ENCODE measurements at regions not wholly inside any gene's neighbourhood (a gene's known extent, or its start where the extent isn't known, plus 50 kb on each side); places are given as distances from the start of the nearest gene placed in this dataset.
"Not testable (repeated sequence)": the region's sequence is repeated elsewhere in the genome, so short reads cannot be mapped to it uniquely, and the experiment has no call there.

DNA sequence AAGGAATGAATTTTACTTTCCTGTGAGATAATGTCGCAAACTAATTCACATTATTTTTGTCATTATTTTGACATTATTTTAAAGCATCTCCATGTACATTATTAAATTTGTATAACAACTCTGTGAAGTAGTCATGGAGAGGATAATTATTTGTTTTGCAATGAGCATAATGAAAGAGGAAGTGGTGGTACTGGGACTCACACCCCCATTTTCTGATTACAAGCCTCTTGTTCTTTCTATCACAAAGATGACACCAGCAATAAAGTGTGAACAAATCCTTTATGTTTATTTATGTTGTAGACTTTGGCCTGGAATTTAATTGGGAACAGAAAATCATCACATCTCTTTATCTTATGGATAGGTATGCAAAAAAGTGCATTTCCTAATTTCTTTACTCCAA is 522.6 kb downstream of the TMEM135 start:
- peaks cover 0 to 4% (median 0%) of the 10 kb centered on the region in 3 experiments; a peak in 1 of 7 replicates for H3K36me3 Mint-ChIP-seq (ENCODE audit: insufficient read depth in 1 of 3, low read depth in 3 of 3)
- no peak overlapping the region for H2BK5ac ChIP-seq (ENCODE audit: insufficient read length, low read length)
- H3K14ac ChIP-seq (ENCODE audit: insufficient read depth, low read length) = no peak overlapping the region
- no peak overlapping the region for H2BK12ac ChIP-seq (ENCODE audit: insufficient read length, low read depth, low read length)
- H3K79me2 ChIP-seq (ENCODE audit: insufficient read depth, low read length) = no peaks in the 10 kb centered on the region
- no peaks in the 10 kb centered on the region; the same call in 1 of the 2 replicates for H3K27me3 Mint-ChIP-seq (ENCODE audit: low read depth)
- no peaks in the 10 kb centered on the region; a peak in 2 of 5 replicates for H3K9me3 Mint-ChIP-seq
- H3T11ph ChIP-seq (ENCODE audit: low read length) = no peak overlapping the region
- no peaks in the 10 kb centered on the region for H4K20me1 ChIP-seq (ENCODE audit: control insufficient read depth, insufficient read depth, insufficient read length)
- no peak for TF ChIP-seq CTCF (conservative IDR thresholded peaks at IDR 0.05)
- no peak overlapping the region for H3K23ac ChIP-seq (ENCODE audit: insufficient read length, low read depth, low read length)
- no peak overlapping the region for H3K27ac ChIP-seq (ENCODE audit: insufficient read length, low read depth, low read length)
- no peak overlapping the region for H3K4me3 Mint-ChIP-seq
- no peak overlapping the region for H2BK20ac ChIP-seq (ENCODE audit: low read depth, low read length, poor library complexity, severe bottlenecking)
- no peaks in the 10 kb centered on the region for H3K4me1 ChIP-seq (ENCODE audit: insufficient read depth, low read length)
- H4K5ac ChIP-seq (ENCODE audit: insufficient read length, low read depth, low read length) = no peak overlapping the region
- H3K4me2 ChIP-seq (ENCODE audit: insufficient read depth, insufficient read length, low read length) = no peak overlapping the region
- WGBS (ENCODE audit: extremely low coverage, insufficient read length, low lambda C conversion rate) = no CpG with 5 or more reads among the region's 1 CpG
- no peak overlapping the region for H2BK120ac ChIP-seq (ENCODE audit: low read depth, low read length, poor library complexity, severe bottlenecking)
- H3K79me1 ChIP-seq (ENCODE audit: insufficient read depth, low read depth, low read length, poor library complexity, severe bottlenecking) = no peaks in the 10 kb centered on the region
- no peak overlapping the region for H3K18ac ChIP-seq (ENCODE audit: insufficient read length, low read depth, low read length)
- no peak overlapping the region for H3K4ac ChIP-seq (ENCODE audit: low read depth, low read length)
- no peaks in the 10 kb centered on the region for H3K23me2 ChIP-seq (ENCODE audit: insufficient read length, low read depth, low read length, poor library complexity, severe bottlenecking)
- no peak overlapping the region for H3K27ac Mint-ChIP-seq
- H4K8ac ChIP-seq (replicated peaks; ENCODE audit: insufficient read length, low read depth, low read length) = no peak overlapping the region
- no peak overlapping the region for H2AFZ ChIP-seq (ENCODE audit: low read length)
- peaks cover 7 to 8% of the 10 kb centered on the region in 2 experiments for H3K4me1 Mint-ChIP-seq
- no peak overlapping the region for H2AK5ac ChIP-seq (ENCODE audit: insufficient read length, low read length)
- H3K9me3 ChIP-seq (ENCODE audit: control insufficient read depth, low read depth, low read length) = no peaks in the 10 kb centered on the region
- H3K27me3 ChIP-seq (ENCODE audit: insufficient read depth, low read length) = no peaks in the 10 kb centered on the region
- no peak overlapping the region for H2BK15ac ChIP-seq (ENCODE audit: low read depth, low read length)
- H3K9ac ChIP-seq (ENCODE audit: extremely low read depth, insufficient read length, low read length) = no peak overlapping the region
- no peak overlapping the region for H3K56ac ChIP-seq (ENCODE audit: insufficient read length, low read depth, low read length)
- no peak for DNase-seq
- H4K91ac ChIP-seq (ENCODE audit: insufficient read length, low read depth, low read length) = no peak overlapping the region

- H3K9me3 Mint-ChIP-seq; H3K14ac ChIP-seq (ENCODE audit: insufficient read depth, low read length); H3K27me3 Mint-ChIP-seq (ENCODE audit: low read depth); H2AFZ ChIP-seq (ENCODE audit: low read length); H3K4ac ChIP-seq (ENCODE audit: low read depth, low read length); H3K4me3 Mint-ChIP-seq; H3K27me3 ChIP-seq (ENCODE audit: insufficient read depth, low read length); H3K18ac ChIP-seq (ENCODE audit: insufficient read length, low read depth, low read length); H3K4me1 Mint-ChIP-seq; H4K5ac ChIP-seq (ENCODE audit: insufficient read length, low read depth, low read length); H2BK12ac ChIP-seq (ENCODE audit: insufficient read length, low read depth, low read length); H3K23me2 ChIP-seq (ENCODE audit: insufficient read length, low read depth, low read length, poor library complexity, severe bottlenecking); H3K79me1 ChIP-seq (ENCODE audit: insufficient read depth, low read depth, low read length, poor library complexity, severe bottlenecking); H3K23ac ChIP-seq (ENCODE audit: insufficient read length, low read depth, low read length); H3K27ac ChIP-seq (ENCODE audit: insufficient read length, low read depth, low read length); H4K91ac ChIP-seq (ENCODE audit: insufficient read length, low read depth, low read length); H2BK20ac ChIP-seq (ENCODE audit: low read depth, low read length, poor library complexity, severe bottlenecking); H3K9me3 ChIP-seq (ENCODE audit: control insufficient read depth, low read depth, low read length); H3K36me3 Mint-ChIP-seq (ENCODE audit: insufficient read depth in 1 of 3, low read depth in 3 of 3); H3K9ac ChIP-seq (ENCODE audit: extremely low read depth, insufficient read length, low read length); H3K79me2 ChIP-seq (ENCODE audit: insufficient read depth, low read length); H2AK5ac ChIP-seq (ENCODE audit: insufficient read length, low read length); H3T11ph ChIP-seq (ENCODE audit: low read length); H4K8ac ChIP-seq (replicated peaks; ENCODE audit: insufficient read length, low read depth, low read length); H3K27ac Mint-ChIP-seq; H2BK5ac ChIP-seq (ENCODE audit: insufficient read length, low read length); H3K4me2 ChIP-seq (ENCODE audit: insufficient read depth, insufficient read length, low read length); H2BK15ac ChIP-seq (ENCODE audit: low read depth, low read length); H2BK120ac ChIP-seq (ENCODE audit: low read depth, low read length, poor library complexity, severe bottlenecking); DNase-seq; H3K4me1 ChIP-seq (ENCODE audit: insufficient read depth, low read length); H3K56ac ChIP-seq (ENCODE audit: insufficient read length, low read depth, low read length); H4K20me1 ChIP-seq (ENCODE audit: control insufficient read depth, insufficient read depth, insufficient read length): not testable (repeated sequence)
- WGBS (ENCODE audit: extremely low coverage, insufficient read length, low lambda C conversion rate) = no CpG with 5 or more reads among the region's 3 CpGs
Measured at GRCh38 chr11:87559852-87560251, 522.1 kb downstream of the TMEM135 start.

All from H9 (cell line).